Umbilical cord (tissue), 1 donor: ENCODE measurements at regions not wholly inside any gene's neighbourhood (a gene's known extent, or its start where the extent isn't known, plus 50 kb on each side); places are given as distances from the start of the nearest gene placed in this dataset.

Experiments used
- DNase-seq: peaks from one replicate; pipeline ENCODE4 v3.0.0-alpha.2; 2015; ENCODE audit warnings: low spot score

GRCh38 chrX:15985937-15986336, 131.3 kb upstream of the AP1S2 start:
- DNase-seq, result no peak

GRCh38 chrX:15983034-15983433, 128.4 kb upstream of the AP1S2 start:
- DNase-seq, result no peak

GRCh38 chrX:15977644-15978043, 123.0 kb upstream of the AP1S2 start:
- DNase-seq, result peak; percentile 2

- DNase-seq, result no peak
These were observed 121.8 kb upstream of the AP1S2 start for GRCh38 chrX:15976396-15976795.

GRCh38 chrX:15973946-15974345, 119.3 kb upstream of the AP1S2 start:
- DNase-seq, result no peak

- no peak for DNase-seq
These were observed 118.7 kb upstream of the AP1S2 start for GRCh38 chrX:15973299-15973698.

- DNase-seq, result no peak
These were observed 117.1 kb upstream of the AP1S2 start for GRCh38 chrX:15971696-15972095.

GRCh38 chrX:15963858-15964257, 109.2 kb upstream of the AP1S2 start:
- no peak for DNase-seq

- no peak for DNase-seq
These were observed 105.6 kb upstream of the AP1S2 start for GRCh38 chrX:15960237-15960636.

GRCh38 chrX:15956681-15957080, 102.1 kb upstream of the AP1S2 start:
- no peak for DNase-seq

GRCh38 chrX:15953801-15954200, 99.2 kb upstream of the AP1S2 start:
- no peak for DNase-seq

- DNase-seq, result no peak
These were observed 97.6 kb upstream of the AP1S2 start for GRCh38 chrX:15952212-15952611.

GRCh38 chrX:15948318-15948660, 93.7 kb upstream of the AP1S2 start:
- no peak for DNase-seq

- no peak for DNase-seq
These were observed 93.2 kb upstream of the AP1S2 start for GRCh38 chrX:15947648-15948317.

GRCh38 chrX:15946783-15947580, 92.4 kb upstream of the AP1S2 start:
- no peak for DNase-seq

GRCh38 chrX:15943391-15943790, 88.8 kb upstream of the AP1S2 start:
- DNase-seq, result no peak

- no peak for DNase-seq
These were observed 87.7 kb upstream of the AP1S2 start for GRCh38 chrX:15942307-15942706.

GRCh38 chrX:15939737-15940136, 85.1 kb upstream of the AP1S2 start:
- DNase-seq, result no peak

- no peak for DNase-seq
These were observed 83.5 kb upstream of the AP1S2 start for GRCh38 chrX:15938072-15938471.

- no peak for DNase-seq
These were observed 76.7 kb upstream of the AP1S2 start for GRCh38 chrX:15931362-15931761.

GRCh38 chrX:15930585-15930984, 76.0 kb upstream of the AP1S2 start:
- peak; percentile 12 for DNase-seq

- DNase-seq, result no peak
These were observed 74.6 kb upstream of the AP1S2 start for GRCh38 chrX:15929194-15929593.

GRCh38 chrX:15926622-15927021, 72.0 kb upstream of the AP1S2 start:
- DNase-seq, result no peak
